Superior temporal gyrus (tissue), 1 donor: ENCODE measurements at regions not wholly inside any gene's neighbourhood (a gene's known extent, or its start where the extent isn't known, plus 50 kb on each side); places are given as distances from the start of the nearest gene placed in this dataset.
A peak's percentile ranks its signal among the peaks of the same experiment; 100 is the strongest.

ENCODE experiments used
- DNase-seq: peaks from one replicate; pipeline ENCODE4 v3.0.0-alpha.2; 2016; ENCODE audit errors: extremely low spot score

- no peak for DNase-seq
Measured at GRCh38 chrX:4881277-4881676, 1167.8 kb upstream of the PRKX start.

- no peak for DNase-seq
Measured at GRCh38 chrX:4878640-4879039, 1165.2 kb upstream of the PRKX start.

- DNase-seq: no peak
Measured at GRCh38 chrX:4876268-4876667, 1162.8 kb upstream of the PRKX start.

- DNase-seq: no peak
Measured at GRCh38 chrX:4851534-4851933, 1138.1 kb upstream of the PRKX start.

GRCh38 chrX:4850312-4850711, 1136.9 kb upstream of the PRKX start:
- peak; percentile 75 for DNase-seq

- DNase-seq: no peak
Measured at GRCh38 chrX:4844376-4844775, 1130.9 kb upstream of the PRKX start.

GRCh38 chrX:4841216-4841745, 1127.8 kb upstream of the PRKX start:
- no peak for DNase-seq

GRCh38 chrX:4831574-4831973, 1118.1 kb upstream of the PRKX start:
- no peak for DNase-seq

- DNase-seq: no peak
Measured at GRCh38 chrX:4830880-4831557, 1117.6 kb upstream of the PRKX start.

- no peak for DNase-seq
Measured at GRCh38 chrX:4825550-4825949, 1112.1 kb upstream of the PRKX start.

- DNase-seq: no peak
Measured at GRCh38 chrX:4809571-4809970, 1096.1 kb upstream of the PRKX start.

- no peak for DNase-seq
Measured at GRCh38 chrX:4805502-4805901, 1092.1 kb upstream of the PRKX start.

- no peak for DNase-seq
Measured at GRCh38 chrX:4800756-4801155, 1087.3 kb upstream of the PRKX start.

GRCh38 chrX:4787971-4788370, 1074.5 kb upstream of the PRKX start:
- no peak for DNase-seq

- no peak for DNase-seq
Measured at GRCh38 chrX:4764888-4765287, 1051.4 kb upstream of the PRKX start.

- no peak for DNase-seq
Measured at GRCh38 chrX:4762196-4762595, 1048.7 kb upstream of the PRKX start.

- DNase-seq: no peak
Measured at GRCh38 chrX:4754878-4755604, 1041.6 kb upstream of the PRKX start.

GRCh38 chrX:4741024-4741423, 1027.6 kb upstream of the PRKX start:
- DNase-seq: no peak

- DNase-seq: no peak
Measured at GRCh38 chrX:4735299-4735698, 1021.9 kb upstream of the PRKX start.

- no peak for DNase-seq
Measured at GRCh38 chrX:4710618-4711433, 997.4 kb upstream of the PRKX start.

GRCh38 chrX:4708970-4709760, 995.7 kb upstream of the PRKX start:
- no peak for DNase-seq

GRCh38 chrX:4706961-4707360, 993.5 kb upstream of the PRKX start:
- no peak for DNase-seq
